ENCODE measurements at regions not wholly inside any gene's neighbourhood (a gene's known extent, or its start where the extent isn't known, plus 50 kb on each side); places are given as distances from the start of the nearest gene placed in this dataset.
A peak's percentile ranks its signal among the peaks of the same experiment; 100 is the strongest.
"Not testable (repeated sequence)": the region's sequence is repeated elsewhere in the genome, so short reads cannot be mapped to it uniquely, and the experiment has no call there.

- no peak for TF ChIP-seq CTCF (IDR thresholded peaks at IDR 0.05; ENCODE audit: unreplicated experiment)
- DNase-seq (ENCODE audit: low spot score, unreplicated experiment): no peak
- no peak overlapping the region for H3K27ac Mint-ChIP-seq
- peaks cover 9% of the 10 kb centered on the region for H3K27me3 Mint-ChIP-seq
- no peaks in the 10 kb centered on the region for H3K4me1 Mint-ChIP-seq (ENCODE audit: low read depth)
- H3K4me3 Mint-ChIP-seq (ENCODE audit: low read depth): no peak overlapping the region
- peaks cover 3% of the 10 kb centered on the region for H3K9me3 Mint-ChIP-seq (ENCODE audit: low read depth)
- H3K36me3 Mint-ChIP-seq (ENCODE audit: insufficient read depth): no peaks in the 10 kb centered on the region
Observed at GRCh38 chr13:24563087-24563486, 50.5 kb upstream of the PARP4 start.

- H3K4me3 Mint-ChIP-seq (ENCODE audit: low read depth): not testable (repeated sequence)
Observed at GRCh38 chr13:24563971-24564370, 51.4 kb upstream of the PARP4 start.

GRCh38 chr13:24564881-24565280, 52.3 kb upstream of the PARP4 start:
- no peaks in the 10 kb centered on the region for H3K4me1 Mint-ChIP-seq (ENCODE audit: low read depth)
- H3K4me3 Mint-ChIP-seq (ENCODE audit: low read depth): no peak overlapping the region
- no peak for TF ChIP-seq CTCF (IDR thresholded peaks at IDR 0.05; ENCODE audit: unreplicated experiment)
- no peak for DNase-seq (ENCODE audit: low spot score, unreplicated experiment)
- peak overlapping the region; percentile 65 for H3K27ac Mint-ChIP-seq
- H3K9me3 Mint-ChIP-seq (ENCODE audit: low read depth): no peaks in the 10 kb centered on the region
- peaks cover 3% of the 10 kb centered on the region for H3K27me3 Mint-ChIP-seq
- H3K36me3 Mint-ChIP-seq (ENCODE audit: insufficient read depth): no peaks in the 10 kb centered on the region

More at GRCh38 chr13:24563971-24564370, 51.4 kb upstream of the PARP4 start:
- not testable (repeated sequence) for H3K27ac Mint-ChIP-seq; H3K9me3 Mint-ChIP-seq (ENCODE audit: low read depth); H3K27me3 Mint-ChIP-seq; H3K4me1 Mint-ChIP-seq (ENCODE audit: low read depth); DNase-seq (ENCODE audit: low spot score, unreplicated experiment); H3K36me3 Mint-ChIP-seq (ENCODE audit: insufficient read depth)

GRCh38 chr13:24567593-24567992, 55.0 kb upstream of the PARP4 start:
- H3K4me1 Mint-ChIP-seq (ENCODE audit: low read depth); H3K27ac Mint-ChIP-seq; H3K9me3 Mint-ChIP-seq (ENCODE audit: low read depth); DNase-seq (ENCODE audit: low spot score, unreplicated experiment); H3K36me3 Mint-ChIP-seq (ENCODE audit: insufficient read depth); H3K4me3 Mint-ChIP-seq (ENCODE audit: low read depth); H3K27me3 Mint-ChIP-seq: not testable (repeated sequence)

GRCh38 chr13:24574847-24575246, 62.3 kb upstream of the PARP4 start:
- H3K9me3 Mint-ChIP-seq (ENCODE audit: low read depth): peaks cover 20% of the 10 kb centered on the region
- TF ChIP-seq CTCF (IDR thresholded peaks at IDR 0.05; ENCODE audit: unreplicated experiment): no peak
- no peaks in the 10 kb centered on the region for H3K4me1 Mint-ChIP-seq (ENCODE audit: low read depth)
- DNase-seq (ENCODE audit: low spot score, unreplicated experiment): no peak
- H3K27ac Mint-ChIP-seq: no peak overlapping the region
- H3K4me3 Mint-ChIP-seq (ENCODE audit: low read depth): no peak overlapping the region
- H3K27me3 Mint-ChIP-seq: no peaks in the 10 kb centered on the region
- no peaks in the 10 kb centered on the region for H3K36me3 Mint-ChIP-seq (ENCODE audit: insufficient read depth)

- H3K4me1 Mint-ChIP-seq (ENCODE audit: low read depth); H3K4me3 Mint-ChIP-seq (ENCODE audit: low read depth); H3K27ac Mint-ChIP-seq; H3K27me3 Mint-ChIP-seq; H3K36me3 Mint-ChIP-seq (ENCODE audit: insufficient read depth); DNase-seq (ENCODE audit: low spot score, unreplicated experiment): not testable (repeated sequence)
- TF ChIP-seq CTCF (IDR thresholded peaks at IDR 0.05; ENCODE audit: unreplicated experiment): peak; percentile 60
- peaks cover 20% of the 10 kb centered on the region for H3K9me3 Mint-ChIP-seq (ENCODE audit: low read depth)
Observed at GRCh38 chr13:24580315-24580714, 67.7 kb upstream of the PARP4 start.

- H3K9me3 Mint-ChIP-seq (ENCODE audit: low read depth): peaks cover 10% of the 10 kb centered on the region
- not testable (repeated sequence) for H3K27me3 Mint-ChIP-seq; H3K4me1 Mint-ChIP-seq (ENCODE audit: low read depth); H3K27ac Mint-ChIP-seq; H3K36me3 Mint-ChIP-seq (ENCODE audit: insufficient read depth); H3K4me3 Mint-ChIP-seq (ENCODE audit: low read depth); DNase-seq (ENCODE audit: low spot score, unreplicated experiment)
Observed at GRCh38 chr13:24581578-24581977, 69.0 kb upstream of the PARP4 start.

GRCh38 chr13:24591697-24592096, 79.1 kb upstream of the PARP4 start:
- not testable (repeated sequence) for H3K4me3 Mint-ChIP-seq (ENCODE audit: low read depth); H3K27me3 Mint-ChIP-seq; H3K27ac Mint-ChIP-seq; H3K36me3 Mint-ChIP-seq (ENCODE audit: insufficient read depth); H3K4me1 Mint-ChIP-seq (ENCODE audit: low read depth); DNase-seq (ENCODE audit: low spot score, unreplicated experiment); H3K9me3 Mint-ChIP-seq (ENCODE audit: low read depth)

GRCh38 chr13:24597906-24598670, 82.1 kb upstream of the ATP12A start:
- not testable (repeated sequence) for DNase-seq (ENCODE audit: low spot score, unreplicated experiment); H3K4me3 Mint-ChIP-seq (ENCODE audit: low read depth); H3K9me3 Mint-ChIP-seq (ENCODE audit: low read depth); H3K27ac Mint-ChIP-seq; H3K27me3 Mint-ChIP-seq; H3K4me1 Mint-ChIP-seq (ENCODE audit: low read depth); H3K36me3 Mint-ChIP-seq (ENCODE audit: insufficient read depth)

Measured in progenitor cell of endocrine pancreas (in vitro differentiated cells).